Right atrium auricular region (tissue), 2 donors: ENCODE measurements at regions not wholly inside any gene's neighbourhood (a gene's known extent, or its start where the extent isn't known, plus 50 kb on each side); places are given as distances from the start of the nearest gene placed in this dataset.

Experiments used
- DNase-seq: peaks from one replicate; pipeline ENCODE4 v3.0.0-alpha.2; 2019; ENCODE audit warnings: low spot score
- H3K27ac ChIP-seq, 2 donors: fragments of 200-600 bp; sonication (generic); 1 replicate in 1 of 2; 2 replicates in 1 of 2; pipeline ENCODE4 v1.5.1; 2016 to 2019
- H3K27me3 ChIP-seq, 2 donors: fragments of 200-600 bp; sonication (generic); one replicate each; pipeline versions ENCODE4 v1.5.1 to v1.6.0; 2017 to 2019
- H3K36me3 ChIP-seq: fragments of 200-600 bp; sonication (generic); one replicate; pipeline ENCODE4 v1.5.1; 2016
- H3K4me1 ChIP-seq, 2 donors: fragments of 200-600 bp; sonication (generic); one replicate each; pipeline versions ENCODE4 v1.5.1 to v1.6.0; 2017 to 2019
- H3K4me3 ChIP-seq, 2 donors: fragments of 200-600 bp; sonication (generic); 1 replicate in 1 of 2; 2 replicates in 1 of 2; pipeline ENCODE4 v1.5.1; 2017 to 2019; ENCODE audit warnings: mild to moderate bottlenecking in 1 of 2, moderate library complexity in 1 of 2
- H3K9me3 ChIP-seq, 2 donors: fragments of 200-600 bp; sonication (generic); one replicate each; pipeline ENCODE4 v1.5.1; 2019
- CTCF ChIP-seq, 2 donors: fragments of 200-600 bp; sonication (generic); IDR thresholded peaks; one replicate each; pipeline ENCODE4 v1.5.1; 2019; ENCODE audit warnings: antibody characterized with exemption in 2 of 2

- H3K9me3 ChIP-seq: no peaks in the 10 kb centered on the region
- H3K36me3 ChIP-seq: no peaks in the 10 kb centered on the region
- no peaks in the 10 kb centered on the region for H3K4me1 ChIP-seq
- DNase-seq: no peak
- no peak overlapping the region for H3K27ac ChIP-seq
- no peak overlapping the region for H3K4me3 ChIP-seq
- no peaks in the 10 kb centered on the region for H3K27me3 ChIP-seq
- TF ChIP-seq CTCF (IDR thresholded peaks at IDR 0.05): no peak
Observed at GRCh38 chr2:12613137-12613835, 103.5 kb upstream of the TRIB2 start.

- Histone ChIP-seq H3K27ac (no peak overlapping the region), H3K4me3 (no peak overlapping the region), H3K36me3 (no peaks in the 10 kb centered on the region), H3K4me1 (no peaks in the 10 kb centered on the region), H3K9me3 (no peaks in the 10 kb centered on the region), H3K27me3 (no peaks in the 10 kb centered on the region)
- DNase-seq: no peak
- TF ChIP-seq CTCF (IDR thresholded peaks at IDR 0.05): no peak
Observed at GRCh38 chr2:12615509-12615908, 101.2 kb upstream of the TRIB2 start.

- no peaks in the 10 kb centered on the region for H3K9me3 ChIP-seq
- no peak overlapping the region for H3K4me3 ChIP-seq
- no peak for TF ChIP-seq CTCF (IDR thresholded peaks at IDR 0.05)
Observed at GRCh38 chr2:12616456-12617156, 100.1 kb upstream of the TRIB2 start.

GRCh38 chr2:12617366-12617765 lies 99.4 kb upstream of the TRIB2 start:
- DNase-seq: no peak
- no peak overlapping the region for H3K4me3 ChIP-seq
- TF ChIP-seq CTCF (IDR thresholded peaks at IDR 0.05): no peak
- H3K27me3 ChIP-seq: no peaks in the 10 kb centered on the region
- no peaks in the 10 kb centered on the region for H3K36me3 ChIP-seq
- no peak overlapping the region for H3K27ac ChIP-seq
- H3K9me3 ChIP-seq: no peaks in the 10 kb centered on the region
- H3K4me1 ChIP-seq: no peaks in the 10 kb centered on the region

More at GRCh38 chr2:12616456-12617156, 100.1 kb upstream of the TRIB2 start:
- no peaks in the 10 kb centered on the region for H3K27me3 ChIP-seq
- H3K27ac ChIP-seq: no peak overlapping the region
- DNase-seq: no peak
- H3K4me1 ChIP-seq: no peaks in the 10 kb centered on the region
- no peaks in the 10 kb centered on the region for H3K36me3 ChIP-seq

GRCh38 chr2:12617853-12618252 lies 98.9 kb upstream of the TRIB2 start:
- no peak for DNase-seq
- H3K27me3 ChIP-seq: no peaks in the 10 kb centered on the region
- no peaks in the 10 kb centered on the region for H3K36me3 ChIP-seq
- no peak for TF ChIP-seq CTCF (IDR thresholded peaks at IDR 0.05)
- no peaks in the 10 kb centered on the region for H3K4me1 ChIP-seq
- no peaks in the 10 kb centered on the region for H3K9me3 ChIP-seq
- H3K4me3 ChIP-seq: no peak overlapping the region
- H3K27ac ChIP-seq: no peak overlapping the region
